ENCODE measurements at regions not wholly inside any gene's neighbourhood (a gene's known extent, or its start where the extent isn't known, plus 50 kb on each side); places are given as distances from the start of the nearest gene placed in this dataset.

DNA sequence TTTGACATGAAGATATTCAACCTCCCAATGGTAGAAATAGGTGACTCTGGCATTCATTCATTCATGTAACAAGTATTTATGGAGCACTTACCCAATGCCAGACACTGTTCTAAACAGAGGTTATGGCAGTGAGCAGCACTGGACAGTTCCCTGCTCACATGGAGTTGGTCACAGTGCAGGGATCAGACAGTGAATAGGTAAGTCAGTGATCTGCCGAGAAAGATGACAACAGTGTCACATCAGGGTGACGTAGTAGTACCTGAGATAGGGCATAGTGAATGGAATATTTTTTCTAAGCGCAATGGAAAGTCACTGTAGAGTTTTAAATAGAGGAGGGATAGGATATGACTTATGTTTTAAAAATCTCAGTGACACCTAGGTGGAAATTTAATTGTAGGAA, 791.4 kb upstream of the RBFOX1 start:
- no peaks in the 10 kb centered on the region for H3K36me3 ChIP-seq
- no peaks in the 10 kb centered on the region for H3K4me1 ChIP-seq
- ATAC-seq (ENCODE audit: low FRiP score in 2 of 2), result no peak
- no peak overlapping the region for H3K27ac ChIP-seq
- H3K27me3 ChIP-seq, result no peaks in the 10 kb centered on the region
- H3K9me3 ChIP-seq, result no peaks in the 10 kb centered on the region
- no peak for DNase-seq
- 64 to 81% methylated on average over 3 of the region's 3 CpGs for WGBS, 2 donors
- no peak overlapping the region for H3K4me3 ChIP-seq
- TF ChIP-seq POLR2AphosphoS5 (IDR thresholded peaks at IDR 0.05) (no peak), CTCF (IDR thresholded peaks at IDR 0.05) (no peak), EP300 (IDR thresholded peaks at IDR 0.05) (no peak), POLR2A (IDR thresholded peaks at IDR 0.05) (no peak)

- 63 to 65% methylated on average over 2 of the region's 2 CpGs for whole genome bisulfite sequencing, 2 donors
- no peak overlapping the region for H3K4me3 ChIP-seq
- DNase-seq (no peak), ATAC-seq (ENCODE audit: low FRiP score in 2 of 2) (no peak)
- no peaks in the 10 kb centered on the region for H3K27me3 ChIP-seq
- no peak overlapping the region for H3K27ac ChIP-seq
- H3K36me3 ChIP-seq, result no peaks in the 10 kb centered on the region
- H3K9me3 ChIP-seq, result no peaks in the 10 kb centered on the region
- no peaks in the 10 kb centered on the region for H3K4me1 ChIP-seq
- TF ChIP-seq CTCF (IDR thresholded peaks at IDR 0.05), result no peak
- TF ChIP-seq POLR2AphosphoS5 (IDR thresholded peaks at IDR 0.05), result no peak
- TF ChIP-seq EP300 (IDR thresholded peaks at IDR 0.05), result no peak
- TF ChIP-seq POLR2A (IDR thresholded peaks at IDR 0.05), result no peak
These were observed 796.2 kb upstream of the RBFOX1 start for GRCh38 chr16:6536411-6536810.

DNA sequence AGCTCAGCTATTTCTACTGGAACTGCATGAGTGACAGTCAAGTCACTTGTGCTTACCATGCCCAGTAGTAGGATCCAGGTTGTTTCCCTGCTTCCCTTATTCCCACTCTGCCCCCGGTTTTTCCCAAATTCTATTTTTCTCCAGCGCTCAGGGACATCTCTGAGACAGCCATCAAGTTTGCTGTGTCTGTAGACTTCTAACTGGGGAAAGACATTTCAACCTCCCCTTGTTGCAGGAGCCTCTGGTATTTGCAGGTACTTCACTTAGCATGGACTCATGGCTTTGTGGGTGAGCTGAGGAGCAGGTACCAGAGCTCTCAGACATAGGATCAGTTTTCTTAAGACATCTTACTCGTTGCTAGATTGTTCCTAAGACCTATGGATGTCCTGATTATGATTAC, 801.6 kb upstream of the RBFOX1 start:
- no peaks in the 10 kb centered on the region for H3K36me3 ChIP-seq
- no peak overlapping the region for H3K27ac ChIP-seq
- WGBS, 2 donors, result 61 to 64% methylated on average over 3 of the region's 3 CpGs
- H3K27me3 ChIP-seq, result no peaks in the 10 kb centered on the region
- DNase-seq (no peak), ATAC-seq (ENCODE audit: low FRiP score in 2 of 2) (no peak)
- no peaks in the 10 kb centered on the region for H3K4me1 ChIP-seq
- no peak for TF ChIP-seq POLR2A (IDR thresholded peaks at IDR 0.05)
- TF ChIP-seq POLR2AphosphoS5 (IDR thresholded peaks at IDR 0.05), result no peak
- no peak for TF ChIP-seq EP300 (IDR thresholded peaks at IDR 0.05)
- TF ChIP-seq CTCF (IDR thresholded peaks at IDR 0.05), result no peak
- no peaks in the 10 kb centered on the region for H3K9me3 ChIP-seq
- no peak overlapping the region for H3K4me3 ChIP-seq

GRCh38 chr16:6528217-6528616, 804.4 kb upstream of the RBFOX1 start:
- ATAC-seq (ENCODE audit: low FRiP score in 2 of 2), result peak in 1 of 2 donors; percentile 37
- WGBS, 2 donors, result 72 to 73% methylated on average over 2 of the region's 2 CpGs
- no peaks in the 10 kb centered on the region for H3K9me3 ChIP-seq

More at GRCh38 chr16:6528217-6528616, 804.4 kb upstream of the RBFOX1 start:
- H3K36me3 ChIP-seq, result no peaks in the 10 kb centered on the region
- H3K27me3 ChIP-seq, result no peaks in the 10 kb centered on the region
- H3K27ac ChIP-seq, result no peak overlapping the region
- no peak for DNase-seq
- no peak overlapping the region for H3K4me3 ChIP-seq
- no peaks in the 10 kb centered on the region for H3K4me1 ChIP-seq
- TF ChIP-seq POLR2A (IDR thresholded peaks at IDR 0.05) (no peak), POLR2AphosphoS5 (IDR thresholded peaks at IDR 0.05) (no peak), CTCF (IDR thresholded peaks at IDR 0.05) (no peak), EP300 (IDR thresholded peaks at IDR 0.05) (no peak)
